ENCODE measurements at regions not wholly inside any gene's neighbourhood (a gene's known extent, or its start where the extent isn't known, plus 50 kb on each side); places are given as distances from the start of the nearest gene placed in this dataset.

GRCh38 chr2:21939967-21940366, 816.2 kb downstream of the TDRD15 start:
- TF ChIP-seq FOXP2 (optimal IDR thresholded peaks at IDR 0.05; ENCODE audit: borderline replicate concordance, extremely low read depth, extremely low read length, insufficient read depth) (no peak), POLR2AphosphoS5 (IDR thresholded peaks at IDR 0.05; ENCODE audit: low read depth, low read length) (no peak), SIN3A (IDR thresholded peaks at IDR 0.05; ENCODE audit: borderline replicate concordance, insufficient read depth, low read length) (no peak), REST (IDR thresholded peaks at IDR 0.05; ENCODE audit: insufficient read depth in 1 of 2, low read depth in 2 of 2, low read length in 2 of 2) (no peak), TAF1 (IDR thresholded peaks at IDR 0.05; ENCODE audit: borderline replicate concordance, insufficient read depth, low read length) (no peak)

DNA sequence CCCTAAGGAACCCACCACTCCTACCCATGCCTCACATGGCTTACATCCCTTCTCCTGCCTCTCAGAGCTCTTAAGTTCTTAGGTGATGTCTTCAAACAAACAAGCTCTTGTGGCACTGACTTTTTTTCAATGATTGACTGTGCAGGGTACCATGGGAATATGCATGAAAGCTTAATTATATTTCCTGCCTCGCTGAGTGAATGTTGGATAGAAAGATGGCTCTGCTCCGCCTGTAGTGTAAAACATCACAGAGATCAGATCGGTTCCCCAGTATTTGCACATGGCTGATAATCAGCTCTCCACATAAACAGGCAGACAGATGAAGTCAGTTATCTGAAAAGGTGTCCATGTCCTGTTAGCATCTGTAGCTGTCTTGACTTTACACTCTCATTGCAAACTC, 820.8 kb downstream of the TDRD15 start:
- no peak for TF ChIP-seq POLR2AphosphoS5 (IDR thresholded peaks at IDR 0.05; ENCODE audit: low read depth, low read length)

GRCh38 chr2:21945658-21946057, 821.9 kb downstream of the TDRD15 start:
- TF ChIP-seq SIN3A (IDR thresholded peaks at IDR 0.05; ENCODE audit: borderline replicate concordance, insufficient read depth, low read length) (no peak), POLR2AphosphoS5 (IDR thresholded peaks at IDR 0.05; ENCODE audit: low read depth, low read length) (no peak), REST (IDR thresholded peaks at IDR 0.05; ENCODE audit: insufficient read depth in 1 of 2, low read depth in 2 of 2, low read length in 2 of 2) (no peak), TAF1 (IDR thresholded peaks at IDR 0.05; ENCODE audit: borderline replicate concordance, insufficient read depth, low read length) (no peak), FOXP2 (optimal IDR thresholded peaks at IDR 0.05; ENCODE audit: borderline replicate concordance, extremely low read depth, extremely low read length, insufficient read depth) (no peak)

GRCh38 chr2:21947046-21947445, 823.3 kb downstream of the TDRD15 start:
- no peak for TF ChIP-seq REST (IDR thresholded peaks at IDR 0.05; ENCODE audit: insufficient read depth in 1 of 2, low read depth in 2 of 2, low read length in 2 of 2)
- TF ChIP-seq FOXP2 (optimal IDR thresholded peaks at IDR 0.05; ENCODE audit: borderline replicate concordance, extremely low read depth, extremely low read length, insufficient read depth) = no peak
- no peak for TF ChIP-seq SIN3A (IDR thresholded peaks at IDR 0.05; ENCODE audit: borderline replicate concordance, insufficient read depth, low read length)
- no peak for TF ChIP-seq TAF1 (IDR thresholded peaks at IDR 0.05; ENCODE audit: borderline replicate concordance, insufficient read depth, low read length)
- no peak for TF ChIP-seq POLR2AphosphoS5 (IDR thresholded peaks at IDR 0.05; ENCODE audit: low read depth, low read length)

DNA sequence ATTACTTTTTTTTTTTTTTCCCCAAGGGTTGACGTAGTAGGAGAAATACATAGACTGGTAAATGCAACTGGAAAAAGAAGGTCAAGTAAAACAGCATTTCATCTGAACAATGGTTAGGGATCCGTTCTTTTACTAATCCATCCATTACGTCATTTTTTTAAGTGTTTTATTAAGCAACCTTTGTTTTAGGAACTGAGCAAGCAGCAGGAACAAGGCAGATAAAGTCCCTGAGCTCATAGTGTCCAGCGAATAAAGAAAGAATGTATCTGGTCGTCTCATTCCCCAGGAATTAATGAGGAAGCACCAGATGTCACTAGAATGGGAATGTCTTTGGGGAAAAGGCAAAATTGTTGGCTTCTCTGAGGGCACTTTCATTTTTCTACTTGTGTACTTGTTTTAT, 842.4 kb downstream of the TDRD15 start:
- TF ChIP-seq REST (IDR thresholded peaks at IDR 0.05; ENCODE audit: insufficient read depth in 1 of 2, low read depth in 2 of 2, low read length in 2 of 2) = no peak
- no peak for TF ChIP-seq POLR2AphosphoS5 (IDR thresholded peaks at IDR 0.05; ENCODE audit: low read depth, low read length)
- TF ChIP-seq FOXP2 (optimal IDR thresholded peaks at IDR 0.05; ENCODE audit: borderline replicate concordance, extremely low read depth, extremely low read length, insufficient read depth) = no peak
- TF ChIP-seq TAF1 (IDR thresholded peaks at IDR 0.05; ENCODE audit: borderline replicate concordance, insufficient read depth, low read length) = no peak
- TF ChIP-seq SIN3A (IDR thresholded peaks at IDR 0.05; ENCODE audit: borderline replicate concordance, insufficient read depth, low read length) = no peak

Measured in PFSK-1 (cell line).